CD8-positive, alpha-beta memory T cell (primary cell): ENCODE measurements at regions not wholly inside any gene's neighbourhood (a gene's known extent, or its start where the extent isn't known, plus 50 kb on each side); places are given as distances from the start of the nearest gene placed in this dataset.
"Not testable (repeated sequence)": the region's sequence is repeated elsewhere in the genome, so short reads cannot be mapped to it uniquely, and the experiment has no call there.

Source experiments
- CTCF ChIA-PET: fragments of 350-600 bp; sonication (Branson Sonifier 250); formaldehyde crosslinking; loops from one replicate; lab custom pipeline; 2021; ENCODE audit warnings: antibody characterized with exemption; lab: Charles Lee
- POLR2A ChIA-PET: fragments of 350-600 bp; sonication (Branson Sonifier 250); formaldehyde crosslinking; loops from one replicate; lab custom pipeline; 2021; ENCODE audit warnings: antibody characterized with exemption; lab: Charles Lee
- DNase-seq, 5 donors: peaks; one replicate each; pipeline versions ENCODE4 v3.0.0 to v3.0.0-alpha.2; 2020 to 2022; ENCODE audit warnings: mixed read lengths in 1 of 5
- H3K27ac ChIP-seq: one replicate; pipeline ENCODE4 v1.7.0; 2013; ENCODE audit warnings: low read depth, mild to moderate bottlenecking, low read length, moderate library complexity
- H3K27me3 ChIP-seq: 2 replicates; pipeline ENCODE4 v1.7.0; 2013; ENCODE audit warnings: low read length, mild to moderate bottlenecking; ENCODE audit not compliant: insufficient read depth, poor library complexity, severe bottlenecking
- H3K36me3 ChIP-seq: 2 replicates; pipeline ENCODE4 v1.7.0; 2013; ENCODE audit warnings: mild to moderate bottlenecking, low read length, moderate library complexity; ENCODE audit not compliant: insufficient read depth
- H3K4me1 ChIP-seq: 2 replicates; pipeline ENCODE4 v1.7.0; 2013; ENCODE audit warnings: mild to moderate bottlenecking, low read length, moderate library complexity; ENCODE audit not compliant: insufficient read depth
- H3K4me3 ChIP-seq: 2 replicates; pipeline ENCODE4 v1.7.0; 2013; ENCODE audit warnings: mild to moderate bottlenecking, low read length
- H3K9me3 ChIP-seq: 2 replicates; pipeline ENCODE4 v1.7.0; 2013; ENCODE audit warnings: mild to moderate bottlenecking, low read length
- H3K27ac Mint-ChIP-seq, 8 donors: one replicate each; pipeline ENCODE4 v1.8.0; 2020 to 2021; ENCODE audit warnings: mixed read lengths in 8 of 8, mild to moderate bottlenecking in 6 of 8, inconsistent platforms in 3 of 8, moderate library complexity in 3 of 8
- H3K27me3 Mint-ChIP-seq, 2 donors: one replicate each; pipeline ENCODE4 v1.8.0; 2020 to 2021; ENCODE audit warnings: mixed read lengths in 2 of 2, mild to moderate bottlenecking in 1 of 2, moderate library complexity in 1 of 2
- H3K36me3 Mint-ChIP-seq, 3 donors: one replicate each; pipeline ENCODE4 v1.8.0; 2020 to 2021; ENCODE audit warnings: mixed read lengths in 3 of 3, inconsistent platforms in 1 of 3, mild to moderate bottlenecking in 1 of 3
- H3K4me1 Mint-ChIP-seq, 3 donors: one replicate each; pipeline ENCODE4 v1.8.0; 2020 to 2021; ENCODE audit warnings: mixed read lengths in 3 of 3, inconsistent platforms in 1 of 3, mild to moderate bottlenecking in 1 of 3
- H3K4me3 Mint-ChIP-seq, 7 donors: one replicate each; pipeline ENCODE4 v1.8.0; 2020 to 2021; ENCODE audit warnings: mixed read lengths in 7 of 7, mild to moderate bottlenecking in 6 of 7, moderate library complexity in 4 of 7, inconsistent platforms in 2 of 7
- H3K9me3 Mint-ChIP-seq, 5 donors: one replicate each; pipeline ENCODE4 v1.8.0; 2020 to 2022; ENCODE audit warnings: mixed read lengths in 5 of 5, mild to moderate bottlenecking in 3 of 5, moderate library complexity in 2 of 5, inconsistent platforms in 1 of 5

GRCh38 chr2:121066526-121066925, 218.5 kb downstream of the TFCP2L1 start:
- no peaks in the 10 kb centered on the region for H3K9me3 Mint-ChIP-seq
- DNase-seq, result no peak
- H3K4me1 Mint-ChIP-seq, result no peaks in the 10 kb centered on the region
- no peak overlapping the region for H3K27ac Mint-ChIP-seq
- H3K27ac ChIP-seq, result no peak overlapping the region
- CTCF ChIA-PET, result no interaction called here
- H3K4me3 ChIP-seq, result no peak overlapping the region
- peaks cover 4 to 13% of the 10 kb centered on the region in 2 donors for H3K27me3 Mint-ChIP-seq
- no peaks in the 10 kb centered on the region for H3K36me3 ChIP-seq
- no peak overlapping the region for H3K4me3 Mint-ChIP-seq
- no peaks in the 10 kb centered on the region for H3K9me3 ChIP-seq
- POLR2A ChIA-PET, result no interaction called here
- no peaks in the 10 kb centered on the region for H3K4me1 ChIP-seq
- no peaks in the 10 kb centered on the region for H3K27me3 ChIP-seq
- H3K36me3 Mint-ChIP-seq, result no peaks in the 10 kb centered on the region

DNA sequence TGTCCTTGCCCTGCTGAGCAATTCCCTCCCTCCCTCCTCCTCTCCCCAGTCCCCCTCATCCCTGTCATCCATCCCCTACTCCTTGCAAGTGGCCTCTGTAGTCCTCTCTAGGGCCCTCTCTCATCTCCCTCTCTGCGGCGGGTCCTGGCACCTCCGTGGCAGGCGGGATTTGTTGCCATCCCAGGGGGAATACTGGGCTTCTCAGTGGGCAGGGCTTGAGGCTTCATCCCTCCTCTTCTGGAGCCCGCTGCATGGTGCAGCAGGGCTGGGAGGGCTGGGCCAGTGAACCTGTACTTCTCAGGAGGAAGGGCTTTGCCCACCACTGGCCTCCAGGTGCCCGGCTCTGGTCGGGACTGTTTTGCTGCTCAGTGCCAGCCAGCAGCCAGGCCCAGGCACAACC, 216.2 kb downstream of the TFCP2L1 start:
- Mint-ChIP-seq H3K4me3 (no peak overlapping the region), H3K9me3 (no peaks in the 10 kb centered on the region), H3K36me3 (no peaks in the 10 kb centered on the region), H3K27ac (no peak overlapping the region), H3K4me1 (no peaks in the 10 kb centered on the region), H3K27me3 (peaks cover 11 to 15% of the 10 kb centered on the region in 2 donors)
- ChIA-PET POLR2A (no interaction called here), CTCF (no interaction called here)
- Histone ChIP-seq H3K36me3 (no peaks in the 10 kb centered on the region), H3K9me3 (no peaks in the 10 kb centered on the region), H3K27me3 (no peaks in the 10 kb centered on the region), H3K27ac (no peak overlapping the region), H3K4me1 (no peaks in the 10 kb centered on the region), H3K4me3 (no peak overlapping the region)
- no peak for DNase-seq

- no peaks in the 10 kb centered on the region for H3K4me1 ChIP-seq
- no peaks in the 10 kb centered on the region for H3K36me3 Mint-ChIP-seq
- no peaks in the 10 kb centered on the region for H3K9me3 ChIP-seq
- H3K4me1 Mint-ChIP-seq, result no peaks in the 10 kb centered on the region
- ChIA-PET CTCF (no interaction called here), POLR2A (no interaction called here)
- DNase-seq, result no peak
- H3K27me3 ChIP-seq, result no peaks in the 10 kb centered on the region
- H3K27ac ChIP-seq, result no peak overlapping the region
- H3K9me3 Mint-ChIP-seq, result no peaks in the 10 kb centered on the region
- H3K36me3 ChIP-seq, result no peaks in the 10 kb centered on the region
- H3K27me3 Mint-ChIP-seq, result peaks cover 9 to 18% of the 10 kb centered on the region in 2 donors
- H3K27ac Mint-ChIP-seq, result no peak overlapping the region
- H3K4me3 Mint-ChIP-seq, result peak overlapping the region in 1 of 7 donors; percentile 54
- no peak overlapping the region for H3K4me3 ChIP-seq
Observed at GRCh38 chr2:121069434-121069969, 215.5 kb downstream of the TFCP2L1 start.

- not testable (repeated sequence) for H3K4me1 ChIP-seq, H3K9me3 ChIP-seq, H3K27me3 ChIP-seq, H3K27ac Mint-ChIP-seq, H3K36me3 Mint-ChIP-seq, H3K4me3 Mint-ChIP-seq, H3K36me3 ChIP-seq, H3K4me3 ChIP-seq, H3K9me3 Mint-ChIP-seq, DNase-seq, H3K4me1 Mint-ChIP-seq, H3K27ac ChIP-seq
- peaks cover 11 to 22% of the 10 kb centered on the region in 2 donors for H3K27me3 Mint-ChIP-seq
- ChIA-PET POLR2A (interaction anchor here (0.7 kb wide), 1 partner anchor 686 kb away, joined by 4 read pairs; no protein-coding TSS in a partner anchor), CTCF (interaction anchor here (2.6 kb wide), 1 partner anchor 10 kb away, joined by 8 read pairs; no protein-coding TSS in a partner anchor)
Observed at GRCh38 chr2:121070061-121070460, 214.9 kb downstream of the TFCP2L1 start.

GRCh38 chr2:121071034-121071504, 213.9 kb downstream of the TFCP2L1 start:
- no peaks in the 10 kb centered on the region for H3K9me3 ChIP-seq
- Mint-ChIP-seq H3K27ac (no peak overlapping the region), H3K4me3 (no peak overlapping the region), H3K27me3 (peaks cover 19 to 26% of the 10 kb centered on the region in 2 donors), H3K36me3 (no peaks in the 10 kb centered on the region), H3K9me3 (no peaks in the 10 kb centered on the region), H3K4me1 (peaks cover 0 to 9% (median 0%) of the 10 kb centered on the region in 3 donors)
- CTCF ChIA-PET, result interaction anchor here (2.6 kb wide), 1 partner anchor 9 kb away, joined by 8 read pairs; no protein-coding TSS in a partner anchor
- H3K4me3 ChIP-seq, result no peak overlapping the region
- no peaks in the 10 kb centered on the region for H3K4me1 ChIP-seq
- peaks cover 1% of the 10 kb centered on the region for H3K27me3 ChIP-seq
- no peak for DNase-seq
- no peak overlapping the region for H3K27ac ChIP-seq
- POLR2A ChIA-PET, result no interaction called here
- H3K36me3 ChIP-seq, result no peaks in the 10 kb centered on the region

DNA sequence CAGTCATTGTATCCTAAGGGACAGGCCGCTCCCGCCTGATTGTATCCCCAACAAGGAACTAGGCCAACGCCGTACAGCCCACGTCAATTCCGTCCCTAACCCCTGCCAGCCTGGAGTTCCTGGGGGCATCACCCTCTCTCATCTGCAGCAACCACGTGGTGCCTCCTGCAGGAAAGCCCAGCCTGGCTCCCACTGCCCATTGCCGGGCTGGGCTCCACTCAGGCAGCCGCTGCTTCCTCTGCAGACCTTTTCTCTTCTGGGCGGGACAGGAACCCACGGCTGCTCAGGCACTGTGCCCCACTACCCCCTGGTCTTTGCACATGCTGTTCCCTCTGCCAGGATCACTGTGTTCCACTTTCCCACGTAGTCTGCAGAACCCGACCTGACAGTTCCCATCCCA, 212.2 kb downstream of the TFCP2L1 start:
- H3K27me3 Mint-ChIP-seq, result peaks cover 26 to 35% of the 10 kb centered on the region in 2 donors
- H3K9me3 Mint-ChIP-seq, result no peaks in the 10 kb centered on the region

DNA sequence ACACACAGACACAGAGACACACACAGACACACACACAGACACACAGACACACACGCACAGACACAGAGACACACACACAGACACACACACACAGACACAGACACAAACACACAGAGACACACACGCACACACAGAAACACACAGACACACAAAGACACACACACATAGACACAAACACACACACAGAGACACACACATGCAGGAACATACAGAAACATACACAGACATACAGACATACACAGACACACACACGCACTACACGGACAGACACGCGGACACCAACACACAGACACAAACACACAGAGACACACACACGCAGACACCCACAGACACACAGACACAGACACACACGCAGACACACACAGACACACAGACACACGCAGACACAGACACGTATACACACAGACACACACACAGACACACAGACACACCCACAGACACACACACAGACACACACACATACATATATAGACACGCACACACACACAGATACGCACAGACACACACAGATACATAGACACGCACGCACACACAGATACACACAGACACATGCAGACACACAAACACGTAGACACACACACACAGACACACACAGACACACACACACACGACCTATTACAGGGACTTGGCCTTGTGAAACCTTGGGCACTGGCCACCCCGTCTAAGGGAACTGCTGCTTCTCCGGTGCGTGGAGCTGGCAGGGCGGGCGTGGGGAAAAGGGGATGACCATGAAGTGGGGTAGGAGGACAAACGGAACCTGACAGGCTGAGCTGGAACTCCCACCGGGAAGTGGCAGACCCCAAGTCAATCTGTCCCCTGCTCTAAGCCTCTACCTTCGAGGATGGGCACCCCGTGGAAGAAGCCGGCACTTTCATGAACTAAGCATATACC, 211.4 kb downstream of the TFCP2L1 start:
- H3K4me1 Mint-ChIP-seq, result peaks cover 0 to 14% (median 3%) of the 10 kb centered on the region in 3 donors
- POLR2A ChIA-PET, result no interaction called here
- no peaks in the 10 kb centered on the region for H3K9me3 ChIP-seq
- H3K4me1 ChIP-seq, result no peaks in the 10 kb centered on the region
- no peak for DNase-seq
- no peak overlapping the region for H3K27ac Mint-ChIP-seq
- H3K4me3 ChIP-seq, result no peak overlapping the region
- no peaks in the 10 kb centered on the region for H3K36me3 ChIP-seq
- no peak overlapping the region for H3K4me3 Mint-ChIP-seq
- peaks cover 26 to 35% of the 10 kb centered on the region in 2 donors for H3K27me3 Mint-ChIP-seq
- H3K27ac ChIP-seq, result no peak overlapping the region
- no peaks in the 10 kb centered on the region for H3K9me3 Mint-ChIP-seq
- peaks cover 6% of the 10 kb centered on the region for H3K27me3 ChIP-seq
- no peaks in the 10 kb centered on the region for H3K36me3 Mint-ChIP-seq
- CTCF ChIA-PET, result interaction anchor here (0.7 to 1.1 kb wide), 2 partner anchors 14 to 18 kb away, joined by 3 read pairs; no protein-coding TSS in a partner anchor

More for the DNA sequence above, 212.2 kb downstream of the TFCP2L1 start:
- Histone ChIP-seq H3K27ac (no peak overlapping the region), H3K4me1 (no peaks in the 10 kb centered on the region), H3K9me3 (no peaks in the 10 kb centered on the region), H3K4me3 (no peak overlapping the region), H3K36me3 (no peaks in the 10 kb centered on the region), H3K27me3 (peaks cover 6% of the 10 kb centered on the region)
- ChIA-PET POLR2A (no interaction called here), CTCF (interaction anchor here (2.6 kb wide), 1 partner anchor 7 kb away, joined by 8 read pairs; no protein-coding TSS in a partner anchor)
- Mint-ChIP-seq H3K36me3 (no peaks in the 10 kb centered on the region), H3K27ac (peak overlapping the region in 1 of 8 donors; percentile 31), H3K4me3 (no peak overlapping the region), H3K4me1 (peaks cover 0 to 14% (median 3%) of the 10 kb centered on the region in 3 donors)
- no peak for DNase-seq
